Kidney tubule cell (primary cell): ENCODE measurements at regions not wholly inside any gene's neighbourhood (a gene's known extent, or its start where the extent isn't known, plus 50 kb on each side); places are given as distances from the start of the nearest gene placed in this dataset.
A peak's percentile ranks its signal among the peaks of the same experiment; 100 is the strongest.
"Not testable (repeated sequence)": the region's sequence is repeated elsewhere in the genome, so short reads cannot be mapped to it uniquely, and the experiment has no call there.

Source experiments
- DNase-seq: peaks from one replicate; pipeline ENCODE4 v3.0.0-alpha.2; 2018; ENCODE audit warnings: low spot score

DNA sequence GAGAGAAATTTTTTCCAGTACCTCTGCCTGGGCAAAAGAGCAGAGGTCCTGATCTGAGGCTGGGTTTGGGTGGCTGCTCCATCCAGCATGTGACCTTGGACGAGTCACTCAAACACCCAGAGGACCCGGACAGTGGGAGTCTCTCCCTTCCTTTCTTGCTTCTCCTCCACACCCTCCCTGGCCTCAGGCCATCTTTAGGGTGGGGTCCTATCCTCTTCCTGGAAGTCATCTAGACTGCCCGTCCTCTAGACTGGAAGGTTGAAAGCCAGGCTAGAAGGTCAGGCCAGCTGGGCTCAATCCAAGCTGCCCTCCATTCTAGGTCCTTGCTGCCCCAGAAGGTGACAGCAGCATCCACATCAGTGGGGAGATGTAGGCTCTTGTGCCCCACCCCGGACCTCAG lies 599.5 kb downstream of the MATN1 start:
- DNase-seq: no peak

GRCh38 chr1:30123036-30123435 lies 600.3 kb downstream of the MATN1 start:
- no peak for DNase-seq

DNA sequence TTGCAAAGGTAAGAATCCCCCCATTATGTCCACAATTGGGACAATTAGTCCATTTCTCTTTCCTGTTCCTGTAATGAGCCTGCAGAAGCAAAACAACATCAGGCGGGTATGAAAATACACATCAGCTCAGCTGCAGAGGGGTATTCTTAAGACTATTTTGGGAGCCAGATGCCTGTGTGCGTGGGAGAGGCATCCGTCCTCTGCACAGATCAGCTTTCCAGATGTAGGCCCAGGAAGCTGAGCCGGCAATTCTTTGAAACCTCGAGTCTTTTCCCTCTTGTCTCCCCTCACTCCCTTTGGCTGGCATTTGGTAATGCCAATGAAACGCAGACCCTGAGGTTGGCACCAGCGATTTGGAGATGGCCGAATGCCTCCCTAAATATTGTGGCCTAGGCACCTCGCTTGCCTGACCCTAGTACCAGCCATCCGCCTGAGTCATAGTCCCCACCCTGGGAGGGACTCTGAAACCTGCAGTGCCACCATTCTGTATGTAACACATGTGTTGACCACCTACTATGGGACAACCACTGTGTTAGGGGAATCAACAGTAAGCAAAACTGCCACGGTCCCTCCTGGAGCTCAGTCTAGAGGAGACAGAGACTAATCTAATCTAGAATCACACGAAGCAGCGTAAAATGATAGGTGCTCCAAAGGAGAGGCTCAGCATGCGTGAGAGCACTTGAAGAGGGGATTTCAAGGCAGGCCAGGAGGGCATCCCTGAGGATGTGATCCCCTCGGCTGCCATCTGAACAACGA lies 603.0 kb downstream of the MATN1 start:
- no peak for DNase-seq

GRCh38 chr1:30117685-30118084 lies 605.7 kb downstream of the MATN1 start:
- DNase-seq: no peak

- DNase-seq: peak; percentile 46
These were observed 612.0 kb downstream of the MATN1 start for GRCh38 chr1:30111431-30111830.

DNA sequence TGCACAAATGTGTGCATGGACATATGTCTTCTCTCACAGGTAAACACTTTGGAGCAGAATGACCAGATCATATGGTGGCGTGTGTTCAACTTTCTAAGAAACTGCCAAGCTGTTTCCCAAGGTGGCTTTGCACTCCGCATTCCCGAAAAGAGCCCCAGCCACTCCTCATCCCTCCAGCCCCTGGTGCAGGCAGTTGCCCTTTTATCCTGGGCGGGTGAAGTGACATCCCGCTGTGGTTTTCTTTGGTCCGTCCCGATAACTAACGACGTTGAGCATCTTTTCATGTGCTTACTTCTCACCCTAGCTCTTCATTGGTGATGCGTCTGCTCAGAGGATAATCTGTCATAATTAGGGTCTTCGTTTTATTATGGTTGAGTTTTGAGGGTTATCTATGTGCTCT lies 612.5 kb downstream of the MATN1 start:
- DNase-seq: no peak

DNA sequence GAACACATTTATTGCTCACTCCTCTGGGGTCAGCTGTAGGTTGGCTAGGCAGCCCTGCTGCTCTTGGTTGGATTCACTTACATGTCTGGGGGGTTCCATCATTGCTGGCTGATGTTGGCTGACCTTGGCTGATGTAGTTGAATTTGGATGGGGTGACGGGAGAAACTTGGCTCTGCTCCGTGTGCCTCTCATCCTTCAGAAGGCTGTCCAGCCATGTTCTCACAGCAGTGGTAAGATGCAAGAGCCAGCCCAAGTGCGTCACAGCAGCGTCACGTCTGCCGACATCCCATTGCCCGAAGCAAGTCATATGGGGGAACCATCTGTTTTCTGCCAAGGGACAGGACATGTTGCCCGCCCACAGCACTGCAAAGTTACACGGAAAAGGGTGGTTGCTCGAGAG lies 613.5 kb downstream of the MATN1 start:
- no peak for DNase-seq

DNA sequence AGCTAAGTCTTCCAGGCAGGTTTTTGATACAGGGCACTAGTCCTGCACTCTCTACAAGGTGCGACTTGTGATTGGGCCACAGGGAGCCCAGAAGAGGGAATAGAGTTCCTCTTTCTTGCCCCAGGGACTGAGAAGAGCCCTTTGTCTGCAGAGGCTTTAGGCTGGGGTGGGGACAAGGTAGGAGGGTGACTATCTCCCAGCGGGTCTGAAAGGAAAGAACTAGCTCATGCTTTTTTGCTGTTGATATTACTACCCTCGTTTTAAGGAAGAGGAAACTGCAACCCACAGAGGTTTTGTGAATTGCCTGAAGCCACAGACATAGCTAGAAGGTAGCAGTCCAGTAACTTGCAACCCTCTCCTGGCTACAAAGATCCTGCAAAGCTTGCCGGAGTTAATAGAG lies 615.2 kb downstream of the MATN1 start:
- DNase-seq: no peak

DNA sequence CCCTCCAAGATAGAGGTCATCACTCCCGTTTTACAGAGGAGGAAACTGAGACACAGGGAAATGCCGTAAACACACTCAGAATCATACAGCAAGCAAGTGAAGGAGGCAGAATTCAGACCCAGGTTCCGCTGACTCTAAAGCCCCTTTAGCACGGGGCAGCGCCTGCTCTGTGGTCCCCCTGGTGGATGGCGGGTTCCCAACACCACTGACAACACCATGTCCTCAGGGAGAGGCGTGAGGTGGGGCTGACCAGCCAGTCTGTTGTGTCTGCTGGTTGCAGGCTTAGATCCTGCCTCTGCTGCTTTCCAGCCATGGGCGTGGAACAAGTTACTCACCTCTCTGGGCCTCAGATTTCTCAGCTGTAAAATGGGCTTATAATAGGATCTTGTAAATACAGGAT lies 617.3 kb downstream of the MATN1 start:
- DNase-seq: peak; percentile 28

DNA sequence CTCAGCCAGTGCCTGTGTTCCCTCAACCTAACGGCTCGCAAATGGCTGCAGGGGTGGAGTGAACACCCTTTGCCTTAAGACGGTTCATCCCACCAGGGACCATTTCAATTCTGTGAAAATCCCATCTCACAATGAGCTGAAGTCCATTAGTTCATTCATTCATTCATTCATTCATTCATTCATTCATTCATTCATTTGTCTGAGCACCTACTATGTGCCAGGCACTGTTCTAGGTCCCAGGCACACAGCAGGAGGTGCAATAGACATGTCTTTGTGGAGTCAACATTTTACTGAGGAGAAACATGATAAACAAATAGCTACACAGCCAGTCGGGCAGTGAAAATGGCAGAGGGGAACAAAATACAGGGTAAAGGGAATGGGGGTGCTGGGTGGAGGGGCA lies 618.8 kb downstream of the MATN1 start:
- DNase-seq: no peak

GRCh38 chr1:30103708-30104411 lies 619.5 kb downstream of the MATN1 start:
- DNase-seq: no peak

- DNase-seq: no peak
These were observed 620.8 kb downstream of the MATN1 start for GRCh38 chr1:30102605-30103004.

GRCh38 chr1:30101487-30102227 lies 621.7 kb downstream of the MATN1 start:
- DNase-seq: no peak

DNA sequence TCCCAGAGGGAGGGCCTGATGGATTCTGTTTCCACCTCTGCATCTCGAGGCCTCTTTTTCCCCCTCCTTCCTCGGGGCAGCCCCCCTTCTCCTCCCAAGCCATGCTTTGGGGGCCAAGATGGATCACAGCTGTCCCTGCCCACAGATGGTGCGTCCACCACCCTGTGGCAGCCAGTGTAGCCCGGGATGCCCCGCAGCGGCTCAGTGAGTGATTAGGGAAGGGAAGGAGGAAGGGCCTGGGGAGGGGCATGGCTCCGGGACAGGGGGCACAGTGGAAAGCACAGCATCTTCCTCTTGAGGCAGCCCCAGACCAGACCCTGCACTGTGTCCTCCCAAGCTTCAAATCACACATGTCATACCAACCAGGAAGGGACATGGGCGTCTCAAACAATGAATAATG lies 622.4 kb downstream of the MATN1 start:
- no peak for DNase-seq

GRCh38 chr1:30100524-30100862 lies 622.9 kb downstream of the MATN1 start:
- DNase-seq: no peak

- no peak for DNase-seq
These were observed 623.5 kb downstream of the MATN1 start for GRCh38 chr1:30099587-30100523.

- not testable (repeated sequence) for DNase-seq
These were observed 625.5 kb downstream of the MATN1 start for GRCh38 chr1:30097851-30098250.

DNA sequence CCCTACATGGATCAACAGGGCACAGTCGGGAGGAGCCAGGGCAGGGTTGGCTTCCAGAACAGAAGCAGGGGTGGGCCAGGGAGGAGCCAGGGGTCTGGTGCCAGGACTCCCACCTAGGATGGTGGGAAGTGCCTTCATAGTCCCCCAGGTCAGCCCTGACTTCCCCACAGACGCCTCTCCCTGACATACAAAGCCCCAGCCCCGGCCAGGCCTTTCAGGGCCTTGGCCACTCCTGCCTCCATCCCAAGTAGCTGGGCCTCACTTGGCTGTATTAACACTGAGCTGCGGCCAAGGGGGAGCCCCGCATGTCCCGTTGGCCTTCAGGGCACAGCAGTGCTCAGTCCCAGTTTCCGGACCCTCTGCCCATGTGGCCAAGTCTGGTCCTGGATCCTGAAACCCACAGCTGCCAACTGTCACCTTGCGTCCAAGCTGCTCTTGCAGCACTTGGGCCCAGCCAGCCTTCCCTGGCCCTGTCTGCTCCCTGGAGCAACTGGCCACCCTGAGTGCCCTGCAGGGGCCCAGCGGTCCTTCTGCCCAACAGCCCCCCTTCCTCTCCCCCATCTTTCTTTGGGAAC lies 627.8 kb downstream of the MATN1 start:
- no peak for DNase-seq

DNA sequence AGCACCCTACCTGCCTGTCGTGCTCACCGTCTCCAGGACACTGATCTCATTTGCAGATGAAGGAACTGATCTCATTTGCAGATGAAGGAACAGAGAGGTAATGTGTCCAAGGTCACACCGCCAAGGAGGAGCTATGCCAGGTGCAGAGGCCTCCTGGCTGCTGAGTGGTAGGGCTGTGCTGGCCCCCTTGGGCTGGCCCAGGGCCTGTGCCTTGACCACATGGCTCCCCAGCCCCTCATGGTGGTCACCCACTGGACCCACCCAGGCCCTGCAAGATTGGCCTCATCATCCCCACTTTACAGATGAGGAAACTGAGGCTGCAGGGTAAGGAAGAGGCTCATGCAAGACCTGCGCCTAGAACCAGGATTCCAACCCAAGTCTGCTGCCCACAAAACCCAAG lies 628.3 kb downstream of the MATN1 start:
- no peak for DNase-seq

DNA sequence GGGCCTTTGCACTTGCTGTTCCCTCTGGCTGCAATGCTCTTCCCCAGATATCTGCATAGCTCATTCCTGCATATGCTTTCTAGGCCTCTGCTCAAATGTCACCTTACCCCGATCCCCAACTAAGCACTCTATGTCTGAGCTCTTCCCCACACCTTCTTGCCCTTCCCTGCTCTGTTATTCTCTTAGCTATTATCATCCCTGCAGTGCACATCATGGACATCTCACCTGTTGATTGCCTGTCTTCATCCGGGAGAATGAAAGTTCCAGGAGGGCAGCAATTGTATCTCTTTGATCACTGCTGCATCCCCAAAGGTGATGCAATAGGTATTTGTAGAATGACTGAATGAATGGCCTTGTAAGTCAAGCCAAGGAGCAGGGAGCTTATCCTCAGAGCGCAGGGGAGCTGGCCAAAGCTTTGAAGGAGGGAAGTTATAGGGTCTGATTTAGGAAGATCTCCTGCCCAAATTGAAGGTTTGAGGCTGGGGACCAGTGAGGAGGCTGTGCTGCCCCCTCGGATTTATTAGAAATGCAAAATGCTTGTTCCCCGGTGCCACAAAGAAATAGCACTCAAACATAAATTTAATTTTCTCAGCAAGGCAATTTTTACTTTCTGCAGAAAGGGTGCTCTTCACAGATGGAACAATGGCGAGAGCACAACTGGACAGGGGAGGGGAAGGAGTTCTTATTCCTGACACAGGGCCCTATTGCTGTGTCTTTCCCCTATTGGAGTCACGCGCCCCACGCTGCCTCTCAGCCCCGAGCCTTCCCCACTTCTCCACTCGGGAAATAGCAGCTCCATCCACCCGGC lies 631.1 kb downstream of the MATN1 start:
- DNase-seq: no peak
